ENCODE measurements at regions not wholly inside any gene's neighbourhood (a gene's known extent, or its start where the extent isn't known, plus 50 kb on each side); places are given as distances from the start of the nearest gene placed in this dataset.

GRCh38 chr1:219753914-219754313, 141.0 kb upstream of the ZC3H11B start:
- TF ChIP-seq NFIC (IDR thresholded peaks at IDR 0.05; ENCODE audit: borderline replicate concordance) (no peak), RFX5 (IDR thresholded peaks at IDR 0.05; ENCODE audit: low read length) (no peak), CTCF (IDR thresholded peaks at IDR 0.05) (no peak)

All from SK-N-SH (cell line).